GM12878 (cell line): ENCODE measurements at regions not wholly inside any gene's neighbourhood (a gene's known extent, or its start where the extent isn't known, plus 50 kb on each side); places are given as distances from the start of the nearest gene placed in this dataset.

Experiments
- ATAC-seq: fragments of 200-7000 bp; cut with Tn5 transposase; 3 replicates; pipeline ENCODE4 v1.9.1; 2020; ENCODE audit warnings: mild to moderate bottlenecking, moderate library complexity
- BruUV-seq: library from RNA; stranded (reverse); fragments of 400-500 nt; replicated peaks from 2 replicates; lab custom pipeline; 2021; lab: Mats Ljungman, UMichigan
- CTCF ChIA-PET: fragments of 300-600 bp; sonication (Branson Sonifier 250); formaldehyde crosslinking; extraction: SDS; loops from one replicate; lab custom pipeline; 2021; ENCODE audit warnings: inconsistent platforms; lab: Yijun Ruan, JAX
- POLR2A ChIA-PET: fragments of 350-600 bp; formaldehyde crosslinking; extraction: SDS; loops from one replicate; lab custom pipeline; 2021; ENCODE audit warnings: inconsistent platforms; lab: Charles Lee
- RAD21 ChIA-PET: fragments of 300-600 bp; sonication (Branson Sonifier 250); formaldehyde crosslinking; loops from one replicate; lab custom pipeline; 2023; ENCODE audit warnings: antibody characterized with exemption; ENCODE audit not compliant: unreplicated experiment; lab: Charles Lee
- SMC1A ChIA-PET: fragments of 300-600 bp; sonication (Branson Sonifier 250); formaldehyde crosslinking; loops from one replicate; lab custom pipeline; 2023; ENCODE audit not compliant: unreplicated experiment, uncharacterized antibody; lab: Charles Lee
- DNase-seq: peaks from one replicate; pipeline ENCODE4 v3.0.0-alpha.2; 2011; ENCODE audit warnings: low read depth, low spot score
- FAIRE-seq: peaks from 3 replicates; lab custom pipeline; 2011; peaks lifted over from hg19 to GRCh38; lab: Jason Lieb, UNC
- H2AFZ ChIP-seq: 2 replicates; pipeline ENCODE4 v1.6.0; 2011; ENCODE audit warnings: low read depth, low read length, control low read depth; ENCODE audit not compliant: control insufficient read depth
- H3K27ac ChIP-seq: 2 replicates; pipeline ENCODE4 v1.5.1; 2011; ENCODE audit warnings: control low read depth; ENCODE audit not compliant: control insufficient read depth, insufficient read depth
- H3K27me3 ChIP-seq, 2 experiments: replicated peaks in 1 of 2; 2 replicates each; pipeline versions ENCODE4 v1.6.0 to v1.6.1; 2011; ENCODE audit warnings: low read length in 1 of 2; ENCODE audit not compliant: control insufficient read depth in 2 of 2, insufficient read depth in 2 of 2
- H3K36me3 ChIP-seq, 2 experiments: 2 replicates each; pipeline ENCODE4 v1.5.1; 2011; ENCODE audit warnings: low read length in 1 of 2; ENCODE audit not compliant: control insufficient read depth in 2 of 2, insufficient read depth in 2 of 2
- H3K4me1 ChIP-seq: 2 replicates; pipeline ENCODE4 v1.6.1; 2011; ENCODE audit warnings: mild to moderate bottlenecking, low read length, moderate library complexity, mixed read lengths; ENCODE audit not compliant: control insufficient read depth, insufficient read depth
- H3K4me2 ChIP-seq: 2 replicates; pipeline ENCODE4 v1.6.0; 2011; ENCODE audit warnings: control low read depth; ENCODE audit not compliant: control insufficient read depth, insufficient read depth
- H3K4me3 ChIP-seq: fragments of 200-600 bp; sonication (generic); 2 replicates; pipeline ENCODE4 v1.5.1; 2016
- H3K79me2 ChIP-seq: 2 replicates; pipeline ENCODE4 v1.6.0; 2011; ENCODE audit warnings: low read length; ENCODE audit not compliant: control insufficient read depth, insufficient read depth
- H3K9ac ChIP-seq: 2 replicates; pipeline ENCODE4 v1.8.0; 2011; ENCODE audit warnings: low read length, control low read depth, mixed read lengths; ENCODE audit not compliant: control insufficient read depth, insufficient read depth
- H3K9me3 ChIP-seq: replicated peaks from 3 replicates; pipeline ENCODE4 v1.5.1; 2011; ENCODE audit warnings: mild to moderate bottlenecking, low read length; ENCODE audit not compliant: control insufficient read depth, insufficient read depth
- H4K20me1 ChIP-seq: 2 replicates; pipeline ENCODE4 v1.6.0; 2011; ENCODE audit not compliant: control insufficient read depth, insufficient read depth
- ASH2L ChIP-seq: fragments of 300-600, 200-600 bp; sonication (generic); IDR thresholded peaks from 2 replicates; pipeline ENCODE4 v1.6.1; 2017; ENCODE audit warnings: low read depth, mild to moderate bottlenecking, borderline replicate concordance
- BRCA1 ChIP-seq: IDR thresholded peaks from 2 replicates; pipeline ENCODE4 v1.6.1; 2011; ENCODE audit warnings: low read depth, low read length, improper control_type of control experiment
- DPF2 ChIP-seq: fragments of 450-650 bp; IDR thresholded peaks from 2 replicates; pipeline ENCODE4 v1.6.1; 2017; ENCODE audit warnings: mild to moderate bottlenecking
- MXI1 ChIP-seq: fragments of 150-350 bp; IDR thresholded peaks from 2 replicates; pipeline ENCODE4 v1.6.1; 2011; ENCODE audit warnings: low read depth, mild to moderate bottlenecking, inconsistent platforms, low read length, improper control_type of control experiment
- NR2C2 ChIP-seq: IDR thresholded peaks from 2 replicates; pipeline ENCODE4 v1.6.1; 2011; ENCODE audit warnings: borderline replicate concordance, low read depth; ENCODE audit not compliant: control insufficient read depth, insufficient read length
- RAD51 ChIP-seq: fragments of 450-650 bp; IDR thresholded peaks from 2 replicates; pipeline ENCODE4 v1.6.1; 2016; ENCODE audit warnings: moderate library complexity, mild to moderate bottlenecking, inconsistent platforms
- RCOR1 ChIP-seq: conservative IDR thresholded peaks from 2 replicates; pipeline ENCODE4 v1.6.1; 2012; ENCODE audit warnings: low read depth, low read length, improper control_type of control experiment
- SIN3A ChIP-seq: IDR thresholded peaks from 2 replicates; pipeline ENCODE4 v1.6.1; 2012; ENCODE audit warnings: low read depth, low read length, improper control_type of control experiment
- TBL1XR1 ChIP-seq: IDR thresholded peaks from 2 replicates; pipeline ENCODE4 v1.6.1; 2012; ENCODE audit warnings: low read depth, low read length, improper control_type of control experiment
- TCF3 ChIP-seq: IDR thresholded peaks from 2 replicates; pipeline ENCODE4 v1.6.1; 2012; ENCODE audit warnings: low read depth, mild to moderate bottlenecking, low read length, borderline replicate concordance; ENCODE audit not compliant: insufficient read depth
- ZNF622 ChIP-seq: fragments of 450-650 bp; IDR thresholded peaks from 2 replicates; pipeline ENCODE4 v1.6.1; 2017; ENCODE audit warnings: mild to moderate bottlenecking, inconsistent platforms
- WGBS: methylation state at CpG from one replicate; pipeline ENCODE4 v1.1.6; 2016; ENCODE audit warnings: low lambda C conversion rate; ENCODE audit not compliant: insufficient replicate concordance, insufficient coverage; ENCODE audit errors: missing lambda C conversion rate; 5-methylcytosine and 5-hydroxymethylcytosine counted together
- in situ Hi-C: fragments of 300-500 bp; cut with MboI; formaldehyde crosslinking; loops from 9 replicates; pipeline ENCODE4 v1.14.3; 2018; ENCODE audit warnings: mixed read lengths
- intact Hi-C: fragments of 100-400 bp; cut with micrococcal nuclease; formaldehyde crosslinking; loops from one replicate; pipeline ENCODE4 v1.14.2; 2022; ENCODE audit not compliant: unreplicated experiment
- TF ChIP-seq, protein P1 (sequence below): IDR thresholded peaks from 2 replicates; pipeline ENCODE4 v1.6.1; 2012; ENCODE audit warnings: low read length, inconsistent platforms
- TF ChIP-seq, protein P2 (sequence below): fragments of 150-350 bp; IDR thresholded peaks from 2 replicates; pipeline ENCODE4 v1.6.1; 2014; ENCODE audit warnings: mild to moderate bottlenecking, low read depth, low read length
- TF ChIP-seq, protein P3 (sequence below): IDR thresholded peaks from 2 replicates; pipeline ENCODE4 v1.6.1; 2012; ENCODE audit warnings: low read depth, low read length, improper control_type of control experiment
- TF ChIP-seq, protein P4 (sequence below): IDR thresholded peaks from 2 replicates; pipeline ENCODE4 v1.6.1; 2012; ENCODE audit warnings: low read depth, low read length, improper control_type of control experiment
- TF ChIP-seq, protein P5 (sequence below): fragments of 450-650 bp; formaldehyde crosslinking; IDR thresholded peaks from 2 replicates; pipeline ENCODE4 v1.4.0; 2022; ENCODE audit warnings: mild to moderate bottlenecking, moderate library complexity

DNA sequence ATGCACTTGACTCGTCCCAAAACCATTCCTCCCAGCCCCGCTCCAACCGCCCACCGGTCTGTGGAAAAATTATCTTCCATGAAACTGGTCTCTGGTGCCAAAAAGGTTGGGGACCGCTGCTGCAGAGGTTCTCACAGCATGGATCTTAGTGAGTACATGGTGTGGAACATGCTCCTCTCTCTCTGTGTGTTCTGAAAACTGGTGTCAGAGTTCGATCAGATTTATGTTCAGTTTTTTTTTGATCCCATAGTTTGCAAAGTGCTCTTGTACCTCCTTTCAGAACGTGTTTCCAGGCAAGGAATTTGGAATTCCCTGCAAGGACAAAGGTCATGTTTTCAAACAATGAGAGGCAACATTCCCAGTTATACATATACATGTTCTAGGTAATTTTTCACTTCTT is 61.2 kb upstream of the FAM171A1 start:
- FAIRE-seq (no peak), DNase-seq (no peak), ATAC-seq (no peak)
- Histone ChIP-seq H3K36me3 (no peaks in the 10 kb centered on the region), H3K4me3 (no peak overlapping the region), H2AFZ (no peak overlapping the region), H3K79me2 (no peaks in the 10 kb centered on the region), H3K27ac (no peak overlapping the region), H4K20me1 (no peaks in the 10 kb centered on the region), H3K4me1 (no peaks in the 10 kb centered on the region), H3K9me3 (no peaks in the 10 kb centered on the region), H3K9ac (no peak overlapping the region), H3K27me3 (no peaks in the 10 kb centered on the region), H3K4me2 (no peak overlapping the region)
- intact Hi-C loops (loop anchor here (5.0 kb wide), 1 partner anchor 310 kb away; no protein-coding TSS in a partner anchor), in situ Hi-C loops (loop anchor here (5.0 to 10.0 kb wide), 2 partner anchors 295 to 393 kb away; no protein-coding TSS in a partner anchor)
- BruUV-seq = no TSS peak
- CTCF ChIA-PET = interaction anchor here (2.4 kb wide), 1 partner anchor 13 kb away, joined by 13 read pairs; no protein-coding TSS in a partner anchor
- SMC1A ChIA-PET = interaction anchor here (0.6 kb wide), 1 partner anchor 425 kb away, joined by 3 read pairs; no protein-coding TSS in a partner anchor
- 43% methylated on average over 7 of the region's 7 CpGs for WGBS
- TF ChIP-seq, protein P1, sequence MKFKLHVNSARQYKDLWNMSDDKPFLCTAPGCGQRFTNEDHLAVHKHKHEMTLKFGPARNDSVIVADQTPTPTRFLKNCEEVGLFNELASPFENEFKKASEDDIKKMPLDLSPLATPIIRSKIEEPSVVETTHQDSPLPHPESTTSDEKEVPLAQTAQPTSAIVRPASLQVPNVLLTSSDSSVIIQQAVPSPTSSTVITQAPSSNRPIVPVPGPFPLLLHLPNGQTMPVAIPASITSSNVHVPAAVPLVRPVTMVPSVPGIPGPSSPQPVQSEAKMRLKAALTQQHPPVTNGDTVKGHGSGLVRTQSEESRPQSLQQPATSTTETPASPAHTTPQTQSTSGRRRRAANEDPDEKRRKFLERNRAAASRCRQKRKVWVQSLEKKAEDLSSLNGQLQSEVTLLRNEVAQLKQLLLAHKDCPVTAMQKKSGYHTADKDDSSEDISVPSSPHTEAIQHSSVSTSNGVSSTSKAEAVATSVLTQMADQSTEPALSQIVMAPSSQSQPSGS = no peak
- TF ChIP-seq, protein P2, sequence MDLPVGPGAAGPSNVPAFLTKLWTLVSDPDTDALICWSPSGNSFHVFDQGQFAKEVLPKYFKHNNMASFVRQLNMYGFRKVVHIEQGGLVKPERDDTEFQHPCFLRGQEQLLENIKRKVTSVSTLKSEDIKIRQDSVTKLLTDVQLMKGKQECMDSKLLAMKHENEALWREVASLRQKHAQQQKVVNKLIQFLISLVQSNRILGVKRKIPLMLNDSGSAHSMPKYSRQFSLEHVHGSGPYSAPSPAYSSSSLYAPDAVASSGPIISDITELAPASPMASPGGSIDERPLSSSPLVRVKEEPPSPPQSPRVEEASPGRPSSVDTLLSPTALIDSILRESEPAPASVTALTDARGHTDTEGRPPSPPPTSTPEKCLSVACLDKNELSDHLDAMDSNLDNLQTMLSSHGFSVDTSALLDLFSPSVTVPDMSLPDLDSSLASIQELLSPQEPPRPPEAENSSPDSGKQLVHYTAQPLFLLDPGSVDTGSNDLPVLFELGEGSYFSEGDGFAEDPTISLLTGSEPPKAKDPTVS = no peak
- no peak for TF ChIP-seq RCOR1
- TF ChIP-seq, protein P3, sequence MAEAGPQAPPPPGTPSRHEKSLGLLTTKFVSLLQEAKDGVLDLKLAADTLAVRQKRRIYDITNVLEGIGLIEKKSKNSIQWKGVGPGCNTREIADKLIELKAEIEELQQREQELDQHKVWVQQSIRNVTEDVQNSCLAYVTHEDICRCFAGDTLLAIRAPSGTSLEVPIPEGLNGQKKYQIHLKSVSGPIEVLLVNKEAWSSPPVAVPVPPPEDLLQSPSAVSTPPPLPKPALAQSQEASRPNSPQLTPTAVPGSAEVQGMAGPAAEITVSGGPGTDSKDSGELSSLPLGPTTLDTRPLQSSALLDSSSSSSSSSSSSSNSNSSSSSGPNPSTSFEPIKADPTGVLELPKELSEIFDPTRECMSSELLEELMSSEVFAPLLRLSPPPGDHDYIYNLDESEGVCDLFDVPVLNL = no peak
- no peak for TF ChIP-seq RAD51
- TF ChIP-seq TBL1XR1 = no peak
- TF ChIP-seq TCF3 = no peak
- TF ChIP-seq, protein P4, sequence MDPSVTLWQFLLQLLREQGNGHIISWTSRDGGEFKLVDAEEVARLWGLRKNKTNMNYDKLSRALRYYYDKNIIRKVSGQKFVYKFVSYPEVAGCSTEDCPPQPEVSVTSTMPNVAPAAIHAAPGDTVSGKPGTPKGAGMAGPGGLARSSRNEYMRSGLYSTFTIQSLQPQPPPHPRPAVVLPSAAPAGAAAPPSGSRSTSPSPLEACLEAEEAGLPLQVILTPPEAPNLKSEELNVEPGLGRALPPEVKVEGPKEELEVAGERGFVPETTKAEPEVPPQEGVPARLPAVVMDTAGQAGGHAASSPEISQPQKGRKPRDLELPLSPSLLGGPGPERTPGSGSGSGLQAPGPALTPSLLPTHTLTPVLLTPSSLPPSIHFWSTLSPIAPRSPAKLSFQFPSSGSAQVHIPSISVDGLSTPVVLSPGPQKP = no peak
- TF ChIP-seq, protein P5, sequence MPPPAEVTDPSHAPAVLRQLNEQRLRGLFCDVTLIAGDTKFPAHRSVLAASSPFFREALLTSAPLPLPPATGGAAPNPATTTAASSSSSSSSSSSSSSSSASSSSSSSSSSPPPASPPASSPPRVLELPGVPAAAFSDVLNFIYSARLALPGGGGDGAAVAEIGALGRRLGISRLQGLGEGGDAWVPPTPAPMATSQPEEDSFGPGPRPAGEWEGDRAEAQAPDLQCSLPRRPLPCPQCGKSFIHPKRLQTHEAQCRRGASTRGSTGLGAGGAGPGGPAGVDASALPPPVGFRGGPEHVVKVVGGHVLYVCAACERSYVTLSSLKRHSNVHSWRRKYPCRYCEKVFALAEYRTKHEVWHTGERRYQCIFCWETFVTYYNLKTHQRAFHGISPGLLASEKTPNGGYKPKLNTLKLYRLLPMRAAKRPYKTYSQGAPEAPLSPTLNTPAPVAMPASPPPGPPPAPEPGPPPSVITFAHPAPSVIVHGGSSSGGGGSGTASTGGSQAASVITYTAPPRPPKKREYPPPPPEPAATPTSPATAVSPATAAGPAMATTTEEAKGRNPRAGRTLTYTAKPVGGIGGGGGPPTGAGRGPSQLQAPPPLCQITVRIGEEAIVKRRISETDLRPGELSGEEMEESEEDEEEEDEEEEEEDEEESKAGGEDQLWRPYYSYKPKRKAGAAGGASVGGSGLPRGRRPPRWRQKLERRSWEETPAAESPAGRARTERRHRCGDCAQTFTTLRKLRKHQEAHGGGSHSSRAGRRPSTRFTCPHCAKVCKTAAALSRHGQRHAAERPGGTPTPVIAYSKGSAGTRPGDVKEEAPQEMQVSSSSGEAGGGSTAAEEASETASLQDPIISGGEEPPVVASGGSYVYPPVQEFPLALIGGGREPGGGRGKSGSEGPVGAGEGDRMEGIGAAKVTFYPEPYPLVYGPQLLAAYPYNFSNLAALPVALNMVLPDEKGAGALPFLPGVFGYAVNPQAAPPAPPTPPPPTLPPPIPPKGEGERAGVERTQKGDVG (CRISPR knock-in tag) = no peak
- TF ChIP-seq ZNF622 = no peak
- no peak for TF ChIP-seq BRCA1
- TF ChIP-seq MXI1 = no peak
- TF ChIP-seq ASH2L = no peak
- no peak for TF ChIP-seq DPF2
- TF ChIP-seq NR2C2 = no peak
- no peak for TF ChIP-seq SIN3A
- RAD21 ChIA-PET = no interaction called here
- POLR2A ChIA-PET = no interaction called here
